LNCAP (cell line): ENCODE measurements at regions not wholly inside any gene's neighbourhood (a gene's known extent, or its start where the extent isn't known, plus 50 kb on each side); places are given as distances from the start of the nearest gene placed in this dataset.

Experiments used
- TF ChIP-seq, protein P1 (sequence below): fragments of 450-650 bp; IDR thresholded peaks from 2 replicates; pipeline ENCODE4 v1.5.1; 2017; ENCODE audit warnings: mild to moderate bottlenecking

DNA sequence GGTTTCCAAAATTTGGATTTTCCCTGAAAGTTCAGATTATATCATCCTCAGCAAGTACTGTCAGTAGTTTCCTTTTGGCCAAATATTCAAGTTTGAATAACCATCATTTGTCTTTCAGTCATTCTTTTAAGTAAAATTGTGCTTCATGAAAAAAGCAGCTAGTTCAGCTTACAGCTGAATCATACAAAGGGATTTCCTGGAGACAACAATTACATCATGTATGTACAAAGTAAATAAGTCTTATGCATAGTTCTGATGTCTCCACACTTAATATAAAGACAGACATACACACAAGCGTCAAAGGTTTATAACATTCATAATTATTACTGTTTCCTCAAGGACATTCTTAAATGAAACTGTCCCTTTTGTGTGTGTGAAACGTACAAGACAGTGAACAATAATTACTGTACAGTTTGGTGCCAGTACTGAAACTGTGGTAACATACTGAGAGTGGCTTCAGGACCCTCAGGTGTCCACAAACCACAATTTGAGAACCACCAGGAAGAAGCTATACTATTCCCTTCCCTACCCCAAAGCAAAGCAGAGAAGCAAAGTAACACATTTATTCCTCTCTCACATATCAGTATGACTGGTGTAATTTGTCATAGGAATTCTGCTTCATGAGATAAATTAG is 746.6 kb downstream of the TAF11L14 start:
- TF ChIP-seq, protein P1, sequence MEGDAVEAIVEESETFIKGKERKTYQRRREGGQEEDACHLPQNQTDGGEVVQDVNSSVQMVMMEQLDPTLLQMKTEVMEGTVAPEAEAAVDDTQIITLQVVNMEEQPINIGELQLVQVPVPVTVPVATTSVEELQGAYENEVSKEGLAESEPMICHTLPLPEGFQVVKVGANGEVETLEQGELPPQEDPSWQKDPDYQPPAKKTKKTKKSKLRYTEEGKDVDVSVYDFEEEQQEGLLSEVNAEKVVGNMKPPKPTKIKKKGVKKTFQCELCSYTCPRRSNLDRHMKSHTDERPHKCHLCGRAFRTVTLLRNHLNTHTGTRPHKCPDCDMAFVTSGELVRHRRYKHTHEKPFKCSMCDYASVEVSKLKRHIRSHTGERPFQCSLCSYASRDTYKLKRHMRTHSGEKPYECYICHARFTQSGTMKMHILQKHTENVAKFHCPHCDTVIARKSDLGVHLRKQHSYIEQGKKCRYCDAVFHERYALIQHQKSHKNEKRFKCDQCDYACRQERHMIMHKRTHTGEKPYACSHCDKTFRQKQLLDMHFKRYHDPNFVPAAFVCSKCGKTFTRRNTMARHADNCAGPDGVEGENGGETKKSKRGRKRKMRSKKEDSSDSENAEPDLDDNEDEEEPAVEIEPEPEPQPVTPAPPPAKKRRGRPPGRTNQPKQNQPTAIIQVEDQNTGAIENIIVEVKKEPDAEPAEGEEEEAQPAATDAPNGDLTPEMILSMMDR: no peak

DNA sequence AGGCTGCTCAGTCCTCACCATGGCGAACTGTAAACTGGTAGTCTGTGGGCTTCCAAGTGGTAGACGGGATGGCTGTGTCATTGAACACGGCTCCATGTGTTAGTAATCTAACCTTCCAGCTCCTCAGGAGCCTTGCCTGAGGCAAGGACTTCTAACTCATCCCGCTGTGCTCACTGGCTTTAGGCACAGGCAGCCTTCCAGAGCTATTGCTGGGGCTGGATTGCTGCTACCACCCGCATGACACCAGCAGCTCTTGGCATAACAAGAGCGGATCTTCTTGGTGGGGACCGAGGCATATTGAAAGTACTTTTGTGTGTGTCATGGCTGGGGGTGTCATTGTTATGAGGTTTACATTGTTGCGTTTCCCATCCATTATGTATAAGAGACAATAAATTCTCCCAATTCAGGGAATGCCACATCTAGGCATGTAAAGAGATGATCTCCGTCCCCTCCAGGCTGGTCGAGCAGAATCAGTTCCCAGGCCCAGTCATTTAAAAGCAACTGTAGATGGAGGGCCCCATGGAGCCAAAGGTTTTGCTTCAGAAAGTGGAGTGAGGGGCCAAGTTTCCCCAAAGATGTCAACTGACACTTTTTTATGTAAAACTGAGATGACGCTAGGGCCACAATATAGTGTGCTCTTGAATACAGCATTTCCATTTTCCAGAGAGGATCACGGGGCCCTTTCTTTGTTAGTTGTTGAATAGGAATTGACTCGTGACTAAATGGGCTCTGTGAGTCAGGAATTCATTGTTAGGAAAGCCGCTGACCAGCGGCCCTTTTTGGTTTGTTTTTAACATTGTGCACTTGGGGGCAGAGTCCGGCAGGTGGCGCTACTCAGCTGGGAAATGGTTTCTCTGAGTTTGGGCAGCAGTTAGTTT is 759.5 kb downstream of the TAF11L14 start:
- TF ChIP-seq, protein P1: peak; percentile 86

DNA sequence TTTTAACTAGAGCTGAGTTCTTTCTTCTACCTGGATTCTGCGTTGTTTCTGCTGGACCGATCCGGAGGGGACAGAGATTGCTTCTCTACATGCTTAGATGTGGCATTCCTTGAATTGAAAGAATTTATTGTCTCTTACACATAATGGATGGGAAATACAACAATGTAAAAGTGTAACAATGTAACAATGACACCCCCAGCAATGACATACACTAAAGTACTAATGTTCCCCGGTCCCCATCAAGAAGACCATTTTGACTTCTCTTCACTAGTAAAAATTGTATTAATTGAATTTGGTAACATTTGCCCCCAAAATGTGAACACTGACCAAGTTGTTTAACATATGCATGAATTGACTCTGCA is 760.2 kb downstream of the TAF11L14 start:
- TF ChIP-seq, protein P1: no peak

DNA sequence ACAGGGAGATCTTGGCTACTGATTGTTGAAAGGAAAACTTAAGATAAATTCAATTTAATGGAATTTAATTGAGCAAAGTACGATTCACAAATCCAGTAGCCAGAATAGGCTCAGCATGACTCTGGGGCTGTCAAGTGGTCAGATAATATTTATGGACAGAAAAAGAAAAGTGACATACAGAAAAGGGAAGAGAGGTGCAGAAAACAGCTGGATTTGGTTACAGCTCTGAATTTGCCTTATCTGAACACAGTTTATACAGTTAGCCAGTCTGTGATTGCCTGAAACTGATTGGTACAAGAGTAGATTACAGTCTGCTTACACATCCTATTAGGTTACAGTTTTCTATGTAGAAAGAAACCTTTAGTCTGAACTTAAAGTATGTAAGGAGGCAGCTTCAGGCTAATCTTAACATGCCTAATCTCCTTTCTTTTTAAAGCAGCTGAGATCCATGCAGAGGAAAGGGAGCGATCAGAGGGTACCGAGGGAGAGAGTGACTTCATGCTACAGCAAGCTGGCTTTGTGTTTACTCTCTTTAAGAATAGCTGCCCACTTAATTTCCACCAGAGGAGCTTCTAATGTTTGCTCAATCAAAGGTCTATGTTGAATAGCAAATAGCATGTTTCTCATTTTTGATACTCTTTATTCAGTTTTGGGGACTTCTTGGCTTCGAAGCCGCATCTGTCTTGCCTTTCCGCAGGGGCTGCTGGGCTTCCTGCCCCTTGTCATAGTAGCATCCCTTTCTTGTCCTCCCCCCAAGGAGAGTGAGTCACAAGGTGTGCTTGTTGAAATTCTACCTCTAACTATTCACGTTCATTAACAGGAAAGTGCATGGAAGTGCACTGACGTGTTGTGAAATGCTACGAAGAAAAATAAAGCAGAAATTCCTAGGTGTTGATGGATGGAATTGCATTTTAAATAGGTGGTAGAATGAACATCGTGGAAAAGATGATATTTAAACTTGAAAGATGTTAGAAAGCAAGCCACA is 761.2 kb downstream of the TAF11L14 start:
- TF ChIP-seq, protein P1: no peak

DNA sequence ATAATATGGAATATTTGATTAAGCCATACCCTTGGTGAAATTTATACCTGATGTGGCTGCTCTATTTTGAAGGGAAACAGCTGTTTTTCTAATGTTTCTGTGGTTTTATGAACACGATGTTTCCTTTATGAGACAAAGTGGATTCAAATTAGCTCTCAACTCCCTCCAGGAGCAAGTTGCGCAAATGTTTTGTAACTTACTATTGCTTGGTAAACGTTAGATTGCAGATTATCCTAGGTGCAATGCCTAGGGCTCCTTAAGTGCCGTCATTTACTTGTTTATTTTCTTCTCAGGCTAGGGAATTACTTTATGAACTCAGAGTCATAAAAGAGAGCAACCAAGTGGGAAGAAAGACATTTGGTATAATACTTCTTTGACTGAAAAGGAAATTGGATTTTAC is 763.1 kb downstream of the TAF11L14 start:
- TF ChIP-seq, protein P1: no peak

DNA sequence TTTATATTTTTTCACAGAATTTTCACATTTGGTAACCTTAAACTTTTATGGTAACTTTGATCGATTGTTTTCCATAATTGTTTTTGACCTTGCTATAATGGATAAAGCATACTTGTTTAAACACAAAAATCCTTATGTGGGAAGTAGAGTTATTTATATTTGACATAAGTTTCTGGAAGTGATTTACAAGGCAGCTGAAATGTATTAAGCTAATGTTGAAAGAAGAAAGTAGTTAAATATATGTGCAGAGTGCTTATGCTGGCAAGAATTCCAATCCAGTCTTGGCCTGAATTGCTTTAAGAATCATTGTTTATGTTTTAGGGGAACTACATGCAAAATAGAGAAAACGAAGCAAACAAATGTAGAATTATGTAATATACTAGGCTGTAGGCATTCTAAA is 763.6 kb downstream of the TAF11L14 start:
- TF ChIP-seq, protein P1: no peak

DNA sequence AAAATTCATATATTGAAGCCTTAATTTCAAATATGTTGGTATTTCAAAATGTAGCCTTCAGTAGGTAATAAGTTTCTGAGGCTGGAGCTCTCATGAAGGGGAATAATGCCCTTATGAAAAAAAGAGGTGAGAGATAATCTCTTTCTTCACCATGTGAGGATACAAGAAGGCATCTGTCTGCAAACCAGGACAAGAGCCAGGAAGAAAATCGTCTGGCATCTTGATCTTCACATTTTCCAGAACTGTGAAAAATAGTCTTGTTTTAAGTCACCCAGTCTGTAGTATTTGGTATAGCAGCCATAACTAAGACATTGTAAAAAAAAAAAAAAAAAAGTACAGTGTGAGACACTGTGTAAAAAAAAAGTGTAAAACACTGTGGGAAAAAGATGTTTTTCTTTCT is 768.9 kb downstream of the TAF11L14 start:
- TF ChIP-seq, protein P1: no peak
